Fibroblast of the aortic adventitia (primary cell): ENCODE measurements at regions not wholly inside any gene's neighbourhood (a gene's known extent, or its start where the extent isn't known, plus 50 kb on each side); places are given as distances from the start of the nearest gene placed in this dataset.

Experiments
- DNase-seq: peaks from one replicate; pipeline ENCODE4 v3.0.0-alpha.2; 2010; ENCODE audit warnings: low read depth
- H3K4me3 ChIP-seq: 2 replicates; pipeline ENCODE4 v1.5.1; 2011; ENCODE audit warnings: low read depth, mild to moderate bottlenecking, control low read depth, low read length, moderate library complexity
- CTCF ChIP-seq: IDR thresholded peaks from 2 replicates; pipeline ENCODE4 v1.5.1; 2011; ENCODE audit warnings: mild to moderate bottlenecking, low read length, control low read depth, inconsistent platforms; ENCODE audit not compliant: insufficient read depth

GRCh38 chr10:130395248-130395936, 259.2 kb downstream of the GLRX3 start:
- DNase-seq, result no peak
- TF ChIP-seq CTCF, result no peak
- no peak overlapping the region for H3K4me3 ChIP-seq

GRCh38 chr10:130396044-130396443, 259.9 kb downstream of the GLRX3 start:
- H3K4me3 ChIP-seq, result no peak overlapping the region
- DNase-seq, result no peak
- no peak for TF ChIP-seq CTCF

- TF ChIP-seq CTCF, result no peak
- no peak for DNase-seq
- no peak overlapping the region for H3K4me3 ChIP-seq
These were observed 262.2 kb downstream of the GLRX3 start for GRCh38 chr10:130398090-130398994.

- no peak overlapping the region for H3K4me3 ChIP-seq
- no peak for DNase-seq
- no peak for TF ChIP-seq CTCF
These were observed 263.3 kb downstream of the GLRX3 start for GRCh38 chr10:130399425-130399950.

- no peak for TF ChIP-seq CTCF
- no peak for DNase-seq
- no peak overlapping the region for H3K4me3 ChIP-seq
These were observed 264.7 kb downstream of the GLRX3 start for GRCh38 chr10:130400890-130401289.

- TF ChIP-seq CTCF, result no peak
- no peak overlapping the region for H3K4me3 ChIP-seq
- no peak for DNase-seq
These were observed 265.9 kb downstream of the GLRX3 start for GRCh38 chr10:130401860-130402765.
